GM19395 (cell line): ENCODE measurements at regions not wholly inside any gene's neighbourhood (a gene's known extent, or its start where the extent isn't known, plus 50 kb on each side); places are given as distances from the start of the nearest gene placed in this dataset.
"Not testable (repeated sequence)": the region's sequence is repeated elsewhere in the genome, so short reads cannot be mapped to it uniquely, and the experiment has no call there.

ENCODE experiments used
- ATAC-seq: cut with Tn5 transposase; IDR thresholded peaks from one replicate; pipeline ENCODE4 v1.9.1; 2021; ENCODE audit warnings: mild to moderate bottlenecking, moderate library complexity; ENCODE audit not compliant: unreplicated experiment

GRCh38 chr1:30138891-30139290 is 584.5 kb downstream of the MATN1 start:
- ATAC-seq = no peak

GRCh38 chr1:30137001-30137400 is 586.4 kb downstream of the MATN1 start:
- ATAC-seq = no peak

- no peak for ATAC-seq
Measured at GRCh38 chr1:30135698-30136097, 587.7 kb downstream of the MATN1 start.

GRCh38 chr1:30134466-30135217 is 588.7 kb downstream of the MATN1 start:
- ATAC-seq = no peak

- no peak for ATAC-seq
Measured at GRCh38 chr1:30133414-30134055, 589.9 kb downstream of the MATN1 start.

- no peak for ATAC-seq
Measured at GRCh38 chr1:30132602-30133286, 590.6 kb downstream of the MATN1 start.

- ATAC-seq = not testable (repeated sequence)
Measured at GRCh38 chr1:30130566-30130965, 592.8 kb downstream of the MATN1 start.

- ATAC-seq = no peak
Measured at GRCh38 chr1:30130099-30130498, 593.3 kb downstream of the MATN1 start.

GRCh38 chr1:30129421-30130055 is 593.8 kb downstream of the MATN1 start:
- no peak for ATAC-seq

- no peak for ATAC-seq
Measured at GRCh38 chr1:30129001-30129408, 594.4 kb downstream of the MATN1 start.

- no peak for ATAC-seq
Measured at GRCh38 chr1:30126848-30127247, 596.5 kb downstream of the MATN1 start.

GRCh38 chr1:30125821-30126170 is 597.6 kb downstream of the MATN1 start:
- no peak for ATAC-seq

GRCh38 chr1:30125021-30125820 is 598.2 kb downstream of the MATN1 start:
- ATAC-seq = no peak

- no peak for ATAC-seq
Measured at GRCh38 chr1:30123896-30124295, 599.5 kb downstream of the MATN1 start.

- ATAC-seq = no peak
Measured at GRCh38 chr1:30123036-30123435, 600.3 kb downstream of the MATN1 start.

GRCh38 chr1:30120245-30121000 is 603.0 kb downstream of the MATN1 start:
- no peak for ATAC-seq

GRCh38 chr1:30117685-30118084 is 605.7 kb downstream of the MATN1 start:
- ATAC-seq = no peak

- no peak for ATAC-seq
Measured at GRCh38 chr1:30111431-30111830, 612.0 kb downstream of the MATN1 start.

- ATAC-seq = no peak
Measured at GRCh38 chr1:30110846-30111245, 612.5 kb downstream of the MATN1 start.

GRCh38 chr1:30109853-30110252 is 613.5 kb downstream of the MATN1 start:
- no peak for ATAC-seq
